ENCODE measurements at regions not wholly inside any gene's neighbourhood (a gene's known extent, or its start where the extent isn't known, plus 50 kb on each side); places are given as distances from the start of the nearest gene placed in this dataset.

- TF ChIP-seq HCFC1 (IDR thresholded peaks at IDR 0.05; ENCODE audit: low read length) (no peak), RAD21 (IDR thresholded peaks at IDR 0.05; ENCODE audit: insufficient read depth, low read depth, low read length) (peak; percentile 52), REST (IDR thresholded peaks at IDR 0.05; ENCODE audit: low read depth, low read length) (no peak), YY1 (IDR thresholded peaks at IDR 0.05; ENCODE audit: low read depth, low read length) (no peak), CTCF (IDR thresholded peaks at IDR 0.05 in 2 of 3, conservative IDR thresholded peaks at IDR 0.05 in 1 of 3; ENCODE audit: control insufficient read depth in 2 of 3, extremely low read depth in 1 of 3, insufficient read depth in 1 of 3, low read depth in 3 of 3, low read length in 3 of 3) (peak; percentile 70 to 78 (median 74)), POLR2A (IDR thresholded peaks at IDR 0.05; ENCODE audit: low read depth, low read length) (no peak), NFIC (IDR thresholded peaks at IDR 0.05; ENCODE audit: low read depth, low read length) (no peak), ZBTB40 (IDR thresholded peaks at IDR 0.05; ENCODE audit: borderline replicate concordance) (no peak), EP300 (IDR thresholded peaks at IDR 0.05; ENCODE audit: borderline replicate concordance in 1 of 2, control insufficient read depth in 1 of 2, low read depth in 2 of 2, low read length in 2 of 2) (no peak), CBX5 (IDR thresholded peaks at IDR 0.05; ENCODE audit: low read depth) (no peak)
Observed at GRCh38 chr17:33725675-33726271, 432.7 kb upstream of the ASIC2 start.

Data from GM12878 (cell line).